Activated CD8-positive, alpha-beta memory T cell treated with anti-CD3 and anti-CD28 coated beads for 36 hours (primary cell): ENCODE measurements at regions not wholly inside any gene's neighbourhood (a gene's known extent, or its start where the extent isn't known, plus 50 kb on each side); places are given as distances from the start of the nearest gene placed in this dataset.
"Not testable (repeated sequence)": the region's sequence is repeated elsewhere in the genome, so short reads cannot be mapped to it uniquely, and the experiment has no call there.

Source experiments
- CTCF ChIA-PET: fragments of 350-600 bp; sonication (Branson Sonifier 250); formaldehyde crosslinking; loops from one replicate; lab custom pipeline; 2021; ENCODE audit warnings: antibody characterized with exemption; lab: Charles Lee
- POLR2A ChIA-PET: fragments of 350-600 bp; sonication (Branson Sonifier 250); formaldehyde crosslinking; loops from one replicate; lab custom pipeline; 2021; ENCODE audit warnings: antibody characterized with exemption; lab: Charles Lee

DNA sequence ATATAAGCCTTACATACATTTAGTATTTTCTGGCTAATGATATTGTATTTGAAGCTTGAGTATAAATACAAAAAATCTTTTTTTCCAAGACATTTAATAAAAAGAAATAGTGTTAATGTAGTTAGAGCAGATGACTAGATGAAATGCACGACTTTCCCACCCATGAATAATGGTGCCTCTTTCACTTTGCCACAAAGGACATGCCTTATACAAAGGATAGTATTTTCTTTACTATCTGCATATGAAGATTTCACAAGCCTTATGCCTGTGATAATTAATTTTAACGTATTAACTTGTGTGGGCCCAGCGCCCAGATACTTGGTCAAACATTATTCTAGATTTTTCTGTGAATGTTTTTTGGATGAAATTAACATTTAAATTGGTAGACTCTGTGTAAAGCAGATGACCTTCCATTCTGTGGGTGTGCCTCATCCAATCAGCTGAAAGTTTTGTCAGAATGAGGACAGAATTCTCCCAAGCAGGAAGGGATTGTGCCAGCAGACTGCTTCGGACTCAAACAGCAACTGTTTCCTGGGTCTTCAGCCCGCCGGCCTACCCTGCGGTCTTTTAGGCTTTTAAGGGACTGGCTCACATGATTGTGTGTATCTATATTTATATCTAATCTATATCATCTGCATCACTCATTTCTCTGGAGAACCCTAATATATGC, 115.4 kb downstream of the USP22 start:
- ChIA-PET CTCF (no interaction called here), POLR2A (no interaction called here)

DNA sequence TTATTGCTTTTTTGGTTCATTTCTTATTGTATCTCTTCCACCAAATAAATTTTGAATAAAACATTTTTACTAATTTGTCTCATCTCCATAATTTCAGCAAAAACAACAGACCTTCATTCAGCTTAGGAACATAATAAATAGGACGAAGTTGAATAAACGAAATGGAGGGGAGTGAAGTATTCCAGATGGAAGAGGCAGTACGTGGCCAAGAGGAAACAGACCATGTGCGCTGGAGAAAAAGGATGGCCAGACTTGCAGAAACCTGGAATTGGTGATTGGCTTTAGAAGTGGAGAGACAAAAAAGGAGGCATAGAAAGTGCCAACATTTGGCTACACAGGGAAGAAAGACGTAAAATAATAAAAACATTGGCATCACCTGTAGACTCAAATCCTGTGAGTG, 113.5 kb downstream of the USP22 start:
- ChIA-PET POLR2A (no interaction called here), CTCF (no interaction called here)

GRCh38 chr17:20930081-20930760, 112.6 kb downstream of the USP22 start:
- ChIA-PET POLR2A (no interaction called here), CTCF (no interaction called here)

GRCh38 chr17:20933040-20933439, 109.8 kb downstream of the USP22 start:
- CTCF ChIA-PET, POLR2A ChIA-PET: not testable (repeated sequence)

GRCh38 chr17:20934288-20934687, 108.5 kb downstream of the USP22 start:
- ChIA-PET POLR2A (no interaction called here), CTCF (no interaction called here)

DNA sequence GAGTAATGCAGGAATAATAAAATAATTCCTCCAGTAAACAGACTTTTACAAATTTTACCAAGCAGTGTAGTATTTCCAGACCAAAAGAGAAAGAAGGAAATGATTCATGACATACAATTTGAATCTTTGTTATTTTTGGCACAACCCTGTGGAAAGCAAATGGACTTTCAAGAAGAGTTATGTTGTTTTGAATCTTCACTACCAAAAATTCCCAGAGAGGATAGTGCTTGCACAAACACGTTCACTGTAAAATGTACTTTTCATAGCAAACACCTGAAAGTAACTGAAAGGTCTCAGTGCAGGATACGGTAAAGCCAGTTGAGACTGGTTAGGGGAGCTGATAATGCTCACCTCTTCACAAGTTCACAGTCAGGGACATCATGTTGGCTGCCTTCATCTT, 107.1 kb downstream of the USP22 start:
- ChIA-PET CTCF (no interaction called here), POLR2A (no interaction called here)

DNA sequence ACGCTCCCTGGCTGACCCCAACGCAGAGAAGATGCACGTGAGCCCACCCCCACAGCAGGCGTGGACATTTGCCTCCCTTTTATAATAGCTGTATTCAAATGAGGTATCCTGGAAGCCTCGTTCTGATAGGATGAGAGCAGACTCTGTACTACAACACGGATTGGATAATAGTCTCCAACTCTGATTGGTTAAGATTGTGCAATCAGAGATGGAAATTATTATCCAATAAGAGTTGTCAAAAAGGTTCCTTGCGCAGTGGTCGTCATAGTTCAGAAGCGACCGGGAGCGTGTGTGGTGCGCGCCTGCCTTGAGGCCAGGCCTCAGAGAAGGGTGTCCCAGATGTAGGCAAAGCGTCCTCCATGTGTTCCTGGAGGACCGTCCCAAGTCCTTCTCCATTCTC, 104.6 kb downstream of the USP22 start:
- ChIA-PET CTCF (no interaction called here), POLR2A (no interaction called here)

DNA sequence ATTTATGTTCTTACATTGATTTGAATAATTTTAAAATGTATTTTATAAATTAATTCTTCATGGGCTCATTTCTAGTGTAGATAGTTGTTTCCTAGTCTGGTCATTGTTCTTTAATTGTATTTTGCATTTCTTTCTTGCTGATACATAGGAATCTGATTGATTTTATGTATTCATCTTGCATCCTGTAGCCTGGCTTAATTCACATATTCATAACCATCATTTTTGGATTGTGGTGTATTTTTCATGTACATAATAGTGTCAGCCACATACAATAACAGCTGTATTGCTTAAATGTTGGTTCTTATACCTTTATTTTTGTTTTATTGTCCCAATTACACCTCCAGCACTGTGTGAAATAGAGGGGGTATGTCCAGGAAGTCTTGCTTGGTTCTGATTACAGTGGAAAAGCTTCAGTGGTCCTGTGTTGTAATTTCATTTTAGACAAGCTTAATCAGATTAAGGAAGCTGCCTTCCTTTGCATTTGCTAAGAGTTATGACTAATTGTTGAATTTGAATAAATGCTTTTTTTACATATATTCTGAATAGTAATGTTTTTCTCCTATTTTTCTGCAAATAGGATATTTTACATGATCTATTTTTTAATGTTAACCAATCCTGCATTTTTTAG, 103.7 kb downstream of the USP22 start:
- CTCF ChIA-PET = no interaction called here
- POLR2A ChIA-PET = no interaction called here

DNA sequence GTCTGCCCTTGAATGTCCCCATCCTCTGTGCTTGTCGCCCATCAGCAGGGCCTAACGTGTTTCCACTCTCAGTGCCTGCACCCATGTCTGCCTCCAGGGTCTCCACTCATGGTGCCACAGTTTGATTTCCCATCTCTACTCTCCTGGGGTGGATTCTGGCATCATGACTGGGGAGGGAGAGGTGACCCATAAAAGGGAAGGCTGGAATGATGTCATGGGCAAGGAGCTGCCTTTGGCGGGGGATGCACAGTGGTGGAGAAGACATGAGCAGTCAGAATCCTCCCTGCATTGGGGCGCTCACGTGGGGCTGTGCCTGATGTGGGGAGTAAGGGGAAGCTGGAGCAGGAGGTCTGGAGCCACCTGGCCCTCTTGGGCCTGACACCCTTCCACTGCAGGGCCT, 100.9 kb downstream of the USP22 start:
- POLR2A ChIA-PET = no interaction called here
- CTCF ChIA-PET = no interaction called here

DNA sequence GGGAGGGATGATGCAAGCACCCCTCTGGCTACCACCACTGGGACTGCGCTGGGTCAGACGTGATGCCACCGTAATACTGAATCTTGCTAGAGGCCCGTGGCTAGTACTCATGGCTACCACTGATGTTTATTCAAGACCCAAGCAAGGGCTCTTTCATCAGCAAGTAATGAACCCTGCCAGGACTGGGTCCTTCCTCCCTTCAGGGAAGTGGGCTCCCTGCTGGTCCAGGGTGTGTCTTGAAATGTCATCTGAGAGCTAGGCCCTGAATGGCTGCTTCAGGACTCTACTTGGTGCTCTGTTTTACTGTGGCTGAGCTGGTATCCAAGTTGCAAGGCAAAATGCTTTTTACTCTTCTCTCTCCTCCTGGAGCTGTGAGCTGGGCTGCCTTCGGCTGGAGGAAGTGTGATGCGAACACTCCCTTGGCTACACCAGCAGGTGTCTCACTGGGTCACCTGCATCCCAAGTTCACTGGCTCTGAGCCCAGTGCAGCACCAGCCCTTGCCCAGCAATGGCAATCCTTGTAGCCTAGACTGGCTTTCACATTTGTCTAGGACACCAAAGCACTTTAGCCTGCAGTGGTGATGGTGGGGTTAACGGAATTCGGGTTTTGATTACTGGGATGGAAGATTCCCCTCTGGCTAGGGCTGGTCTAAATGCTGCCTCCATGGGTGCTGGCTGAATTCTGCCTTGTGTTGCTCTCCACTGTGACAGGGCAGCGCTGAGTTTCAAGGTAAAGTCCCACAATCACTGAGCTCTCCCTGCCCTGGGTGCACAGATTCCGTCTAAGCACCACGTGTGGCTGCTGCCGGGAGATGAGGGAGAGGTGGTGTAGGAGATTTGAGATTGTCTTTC, 98.6 kb downstream of the USP22 start:
- ChIA-PET POLR2A (no interaction called here), CTCF (no interaction called here)

GRCh38 chr17:20947708-20948107, 95.1 kb downstream of the USP22 start:
- CTCF ChIA-PET, POLR2A ChIA-PET: not testable (repeated sequence)

- CTCF ChIA-PET = no interaction called here
- POLR2A ChIA-PET = no interaction called here
These were observed 93.6 kb downstream of the USP22 start for GRCh38 chr17:20948984-20949777.
